ENCODE measurements at regions not wholly inside any gene's neighbourhood (a gene's known extent, or its start where the extent isn't known, plus 50 kb on each side); places are given as distances from the start of the nearest gene placed in this dataset.

GRCh38 chr3:139117136-139117675 is 72.5 kb upstream of the PRR23C start:
- Histone ChIP-seq H3K4me1 (ENCODE audit: control insufficient read depth in 2 of 3, insufficient read depth in 2 of 3, low read depth in 1 of 3, low read length in 3 of 3) (peaks cover 0 to 3% (median 0%) of the 10 kb centered on the region in 3 donors), H3K4me3 (ENCODE audit: low read length in 3 of 3) (no peak overlapping the region), H3K27me3 (ENCODE audit: control insufficient read depth, insufficient read depth, low read length) (no peaks in the 10 kb centered on the region), H3K9me3 (ENCODE audit: control insufficient read depth in 2 of 3, insufficient read depth in 1 of 3, low read length in 3 of 3) (no peaks in the 10 kb centered on the region), H3K36me3 (ENCODE audit: control insufficient read depth in 2 of 3, insufficient read depth in 3 of 3, low read length in 3 of 3) (no peaks in the 10 kb centered on the region), H3K27ac (ENCODE audit: low read depth in 2 of 2, low read length in 2 of 2) (no peak overlapping the region), H3K9ac (ENCODE audit: low read length in 3 of 3) (no peak overlapping the region)
- no peak for FAIRE-seq
- intact Hi-C loops (cut with DNase I), result no loop called here
- peak in 2 of 5 donors; percentile 8 to 20 for DNase-seq
- TF ChIP-seq CTCF (IDR thresholded peaks at IDR 0.05; ENCODE audit: borderline replicate concordance, extremely low read depth, insufficient read depth), result no peak

- no peak overlapping the region for H3K27ac ChIP-seq (ENCODE audit: low read depth in 2 of 2, low read length in 2 of 2)
- peaks cover 0 to 3% (median 0%) of the 10 kb centered on the region in 3 donors for H3K4me1 ChIP-seq (ENCODE audit: control insufficient read depth in 2 of 3, insufficient read depth in 2 of 3, low read depth in 1 of 3, low read length in 3 of 3)
- intact Hi-C loops (cut with DNase I), result no loop called here
- H3K27me3 ChIP-seq (ENCODE audit: control insufficient read depth, insufficient read depth, low read length), result no peaks in the 10 kb centered on the region
- no peak overlapping the region for H3K4me3 ChIP-seq (ENCODE audit: low read length in 3 of 3)
- H3K9ac ChIP-seq (ENCODE audit: low read length in 3 of 3), result no peak overlapping the region
- H3K36me3 ChIP-seq (ENCODE audit: control insufficient read depth in 2 of 3, insufficient read depth in 3 of 3, low read length in 3 of 3), result no peaks in the 10 kb centered on the region
- peak in 2 of 5 donors; percentile 5 to 19 for DNase-seq
- no peak for TF ChIP-seq CTCF (IDR thresholded peaks at IDR 0.05; ENCODE audit: borderline replicate concordance, extremely low read depth, insufficient read depth)
- FAIRE-seq, result no peak
- no peaks in the 10 kb centered on the region for H3K9me3 ChIP-seq (ENCODE audit: control insufficient read depth in 2 of 3, insufficient read depth in 1 of 3, low read length in 3 of 3)
Observed at GRCh38 chr3:139117883-139118760, 73.4 kb upstream of the PRR23C start.

GRCh38 chr3:139118835-139119234 is 74.1 kb upstream of the PRR23C start:
- Histone ChIP-seq H3K9me3 (ENCODE audit: control insufficient read depth in 2 of 3, insufficient read depth in 1 of 3, low read length in 3 of 3) (no peaks in the 10 kb centered on the region), H3K4me1 (ENCODE audit: control insufficient read depth in 2 of 3, insufficient read depth in 2 of 3, low read depth in 1 of 3, low read length in 3 of 3) (peaks cover 0 to 3% (median 0%) of the 10 kb centered on the region in 3 donors), H3K9ac (ENCODE audit: low read length in 3 of 3) (no peak overlapping the region), H3K27me3 (ENCODE audit: control insufficient read depth, insufficient read depth, low read length) (no peaks in the 10 kb centered on the region), H3K36me3 (ENCODE audit: control insufficient read depth in 2 of 3, insufficient read depth in 3 of 3, low read length in 3 of 3) (no peaks in the 10 kb centered on the region), H3K4me3 (ENCODE audit: low read length in 3 of 3) (no peak overlapping the region), H3K27ac (ENCODE audit: low read depth in 2 of 2, low read length in 2 of 2) (no peak overlapping the region)
- intact Hi-C loops (cut with DNase I), result no loop called here
- DNase-seq, result peak in 2 of 5 donors; percentile 15 to 21
- no peak for FAIRE-seq
- no peak for TF ChIP-seq CTCF (IDR thresholded peaks at IDR 0.05; ENCODE audit: borderline replicate concordance, extremely low read depth, insufficient read depth)

Measured in kidney (tissue), 13 donors.